ENCODE measurements at regions not wholly inside any gene's neighbourhood (a gene's known extent, or its start where the extent isn't known, plus 50 kb on each side); places are given as distances from the start of the nearest gene placed in this dataset.

- TF ChIP-seq, protein P1, sequence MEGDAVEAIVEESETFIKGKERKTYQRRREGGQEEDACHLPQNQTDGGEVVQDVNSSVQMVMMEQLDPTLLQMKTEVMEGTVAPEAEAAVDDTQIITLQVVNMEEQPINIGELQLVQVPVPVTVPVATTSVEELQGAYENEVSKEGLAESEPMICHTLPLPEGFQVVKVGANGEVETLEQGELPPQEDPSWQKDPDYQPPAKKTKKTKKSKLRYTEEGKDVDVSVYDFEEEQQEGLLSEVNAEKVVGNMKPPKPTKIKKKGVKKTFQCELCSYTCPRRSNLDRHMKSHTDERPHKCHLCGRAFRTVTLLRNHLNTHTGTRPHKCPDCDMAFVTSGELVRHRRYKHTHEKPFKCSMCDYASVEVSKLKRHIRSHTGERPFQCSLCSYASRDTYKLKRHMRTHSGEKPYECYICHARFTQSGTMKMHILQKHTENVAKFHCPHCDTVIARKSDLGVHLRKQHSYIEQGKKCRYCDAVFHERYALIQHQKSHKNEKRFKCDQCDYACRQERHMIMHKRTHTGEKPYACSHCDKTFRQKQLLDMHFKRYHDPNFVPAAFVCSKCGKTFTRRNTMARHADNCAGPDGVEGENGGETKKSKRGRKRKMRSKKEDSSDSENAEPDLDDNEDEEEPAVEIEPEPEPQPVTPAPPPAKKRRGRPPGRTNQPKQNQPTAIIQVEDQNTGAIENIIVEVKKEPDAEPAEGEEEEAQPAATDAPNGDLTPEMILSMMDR (IDR thresholded peaks at IDR 0.05), result no peak
- no peak for TF ChIP-seq POLR2A (IDR thresholded peaks at IDR 0.05)
- TF ChIP-seq EP300 (IDR thresholded peaks at IDR 0.05), result no peak
These were observed 1227.5 kb downstream of the FOXD4L5 start for GRCh38 chr9:64057553-64057952.

All from upper lobe of left lung (tissue), 4 donors.